Right lobe of liver (tissue), 4 donors: ENCODE measurements at regions not wholly inside any gene's neighbourhood (a gene's known extent, or its start where the extent isn't known, plus 50 kb on each side); places are given as distances from the start of the nearest gene placed in this dataset.

Source experiments
- CTCF ChIP-seq, 4 donors: fragments of 200-600 bp in 3 of 4; fragments of 450-650 bp in 1 of 4; IDR thresholded peaks; one replicate each; pipeline versions ENCODE4 v1.5.1 to v1.8.0; 2016 to 2022; ENCODE audit warnings: antibody characterized with exemption in 4 of 4, mild to moderate bottlenecking in 2 of 4
- POLR2A ChIP-seq: fragments of 450-650 bp; IDR thresholded peaks from one replicate; pipeline ENCODE4 v1.6.1; 2017; ENCODE audit warnings: antibody characterized with exemption, mild to moderate bottlenecking
- donor health status: DM: no; HTN: no; CAD: no.
- donor health status: DM: no; HTN: no; CAD: no.
- donor health status: DM: no; HTN: yes; CAD: no.

GRCh38 chr4:86452924-86453531, 93.2 kb upstream of the MAPK10 start:
- TF ChIP-seq CTCF (IDR thresholded peaks at IDR 0.05) (no peak), POLR2A (no peak)
